KMS-11 (cell line): ENCODE measurements at regions not wholly inside any gene's neighbourhood (a gene's known extent, or its start where the extent isn't known, plus 50 kb on each side); places are given as distances from the start of the nearest gene placed in this dataset.
"Not testable (repeated sequence)": the region's sequence is repeated elsewhere in the genome, so short reads cannot be mapped to it uniquely, and the experiment has no call there.

Experiments used
- H2AFZ ChIP-seq: fragments of 200-600 bp; sonication (generic); 2 replicates; pipeline ENCODE4 v1.6.1; 2016; ENCODE audit warnings: antibody characterized with exemption, mixed run types, low read depth
- H3K27ac ChIP-seq: fragments of 200-600 bp; sonication (generic); 2 replicates; pipeline ENCODE4 v1.6.1; 2016; ENCODE audit warnings: mild to moderate bottlenecking, mixed run types
- H3K27me3 ChIP-seq: fragments of 200-600 bp; sonication (generic); 2 replicates; pipeline ENCODE4 v1.6.1; 2017; ENCODE audit warnings: mild to moderate bottlenecking, low read depth, mixed run types, moderate library complexity; ENCODE audit not compliant: insufficient read depth
- H3K36me3 ChIP-seq: fragments of 200-600 bp; sonication (generic); 2 replicates; pipeline ENCODE4 v1.6.1; 2017; ENCODE audit warnings: mild to moderate bottlenecking, mixed run types; ENCODE audit not compliant: insufficient read depth
- H3K4me1 ChIP-seq: fragments of 200-600 bp; sonication (generic); 2 replicates; pipeline ENCODE4 v1.6.1; 2016; ENCODE audit warnings: mild to moderate bottlenecking, low read depth, mixed run types; ENCODE audit not compliant: poor library complexity, severe bottlenecking
- H3K4me2 ChIP-seq: fragments of 200-600 bp; sonication (generic); 2 replicates; pipeline ENCODE4 v1.7.0; 2016; ENCODE audit warnings: mild to moderate bottlenecking, mixed run types
- H3K4me3 ChIP-seq: fragments of 200-600 bp; sonication (generic); IDR thresholded peaks from 2 replicates; pipeline ENCODE4 v1.6.1; 2017; ENCODE audit warnings: low read depth, low read length, mixed read lengths; ENCODE audit not compliant: insufficient read depth
- H3K79me2 ChIP-seq: fragments of 200-600 bp; sonication (generic); 2 replicates; pipeline ENCODE4 v1.6.1; 2016; ENCODE audit warnings: low read depth, mixed run types; ENCODE audit not compliant: insufficient read depth
- H3K9ac ChIP-seq: fragments of 200-600 bp; sonication (generic); 2 replicates; pipeline ENCODE4 v1.6.1; 2016; ENCODE audit warnings: mild to moderate bottlenecking, mixed run types
- H4K20me1 ChIP-seq: fragments of 200-600 bp; sonication (generic); 2 replicates; pipeline ENCODE4 v1.6.1; 2016; ENCODE audit warnings: mild to moderate bottlenecking, mixed run types; ENCODE audit not compliant: insufficient read depth
- CTCF ChIP-seq: fragments of 200-600 bp; sonication (generic); conservative IDR thresholded peaks from 2 replicates; pipeline ENCODE4 v1.6.1; 2017; ENCODE audit warnings: low read depth, mild to moderate bottlenecking, antibody characterized with exemption, low read length, moderate library complexity, mixed read lengths

- H3K79me2 ChIP-seq, H3K4me1 ChIP-seq, H4K20me1 ChIP-seq, H3K4me3 ChIP-seq, H2AFZ ChIP-seq, H3K4me2 ChIP-seq, H3K9ac ChIP-seq, H3K36me3 ChIP-seq, H3K27ac ChIP-seq, H3K27me3 ChIP-seq: not testable (repeated sequence)
Observed at GRCh38 chr10:15921423-15921945, 61.2 kb upstream of the MINDY3 start.

DNA sequence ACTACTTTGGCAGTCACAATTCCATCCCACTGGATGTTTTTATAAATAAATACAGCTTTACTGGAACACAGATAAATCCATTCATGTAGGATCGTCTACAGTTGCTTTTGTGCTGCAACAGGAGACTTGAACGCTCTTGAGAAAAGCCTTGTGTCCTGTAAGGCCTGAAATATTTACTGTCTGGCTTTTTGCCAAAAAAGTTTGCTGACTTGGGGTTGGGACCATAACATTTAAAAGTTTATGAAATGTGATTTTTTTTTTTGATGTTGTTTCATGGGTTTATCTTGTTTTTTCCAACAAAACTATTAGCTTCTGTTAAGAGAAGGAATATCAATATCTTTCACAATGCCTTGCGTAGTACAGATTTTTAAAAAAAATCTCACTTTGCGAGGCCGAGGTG lies 71.1 kb upstream of the MINDY3 start:
- Histone ChIP-seq H3K4me3 (no peak overlapping the region), H3K4me2 (no peak overlapping the region), H2AFZ (no peak overlapping the region), H3K27ac (no peak overlapping the region), H3K36me3 (no peaks in the 10 kb centered on the region), H4K20me1 (no peaks in the 10 kb centered on the region), H3K79me2 (no peaks in the 10 kb centered on the region), H3K27me3 (no peaks in the 10 kb centered on the region), H3K9ac (no peak overlapping the region), H3K4me1 (no peaks in the 10 kb centered on the region)
- TF ChIP-seq CTCF: no peak

- not testable (repeated sequence) for H2AFZ ChIP-seq, H3K79me2 ChIP-seq, H3K27me3 ChIP-seq, H3K4me1 ChIP-seq, H3K4me2 ChIP-seq, H3K4me3 ChIP-seq, H4K20me1 ChIP-seq, H3K27ac ChIP-seq, H3K36me3 ChIP-seq, H3K9ac ChIP-seq
Observed at GRCh38 chr10:15939543-15939942, 79.2 kb upstream of the MINDY3 start.

GRCh38 chr10:15943426-15943825 lies 83.1 kb upstream of the MINDY3 start:
- Histone ChIP-seq H3K36me3 (no peaks in the 10 kb centered on the region), H3K27ac (no peak overlapping the region), H4K20me1 (no peaks in the 10 kb centered on the region), H3K4me3 (no peak overlapping the region), H3K79me2 (no peaks in the 10 kb centered on the region), H3K9ac (no peak overlapping the region), H3K27me3 (no peaks in the 10 kb centered on the region), H3K4me1 (no peaks in the 10 kb centered on the region), H2AFZ (no peak overlapping the region), H3K4me2 (no peak overlapping the region)
- no peak for TF ChIP-seq CTCF

DNA sequence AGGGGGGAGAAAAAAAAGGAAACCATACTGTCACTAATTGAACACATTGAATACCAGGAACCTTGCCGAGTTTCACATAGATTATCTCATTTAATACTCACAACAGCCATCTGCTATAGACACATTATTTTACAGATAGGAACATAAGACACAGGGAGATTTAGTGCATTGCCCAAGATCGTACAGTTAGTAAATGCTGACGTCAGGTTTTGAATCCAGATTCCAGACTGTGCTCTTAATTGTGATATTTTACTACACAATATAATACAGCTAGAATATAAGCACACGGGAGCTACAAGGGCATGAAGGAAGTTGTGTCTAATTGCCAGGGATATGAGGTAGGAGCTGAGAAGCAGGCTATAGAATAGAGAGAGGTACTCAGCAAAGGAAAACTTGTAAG lies 93.9 kb upstream of the MINDY3 start:
- no peak overlapping the region for H2AFZ ChIP-seq
- H3K4me2 ChIP-seq: no peak overlapping the region
- H3K4me3 ChIP-seq: no peak overlapping the region
- H3K27me3 ChIP-seq: no peaks in the 10 kb centered on the region
- no peak for TF ChIP-seq CTCF
- H3K27ac ChIP-seq: no peak overlapping the region
- H3K4me1 ChIP-seq: no peaks in the 10 kb centered on the region
- H4K20me1 ChIP-seq: no peaks in the 10 kb centered on the region
- no peaks in the 10 kb centered on the region for H3K79me2 ChIP-seq
- no peak overlapping the region for H3K9ac ChIP-seq
- H3K36me3 ChIP-seq: no peaks in the 10 kb centered on the region
